Breast epithelium (tissue), 3 donors: ENCODE measurements at regions not wholly inside any gene's neighbourhood (a gene's known extent, or its start where the extent isn't known, plus 50 kb on each side); places are given as distances from the start of the nearest gene placed in this dataset.

ENCODE experiments used
- POLR2A ChIP-seq: fragments of 450-650 bp; IDR thresholded peaks from one replicate; pipeline ENCODE4 v1.6.1; 2016; ENCODE audit warnings: antibody characterized with exemption, mild to moderate bottlenecking, moderate library complexity
- POLR2AphosphoS5 ChIP-seq, 3 donors: sonication (generic); formaldehyde crosslinking; IDR thresholded peaks; one replicate each; pipeline ENCODE4 v1.6.1; 2017; ENCODE audit warnings: antibody characterized with exemption in 3 of 3
- TF ChIP-seq, protein P1 (sequence below), 3 donors: fragments of 450-650 bp; IDR thresholded peaks; one replicate each; pipeline ENCODE4 v1.5.1; 2016 to 2017; ENCODE audit warnings: antibody characterized with exemption in 3 of 3, mild to moderate bottlenecking in 3 of 3, moderate library complexity in 3 of 3

DNA sequence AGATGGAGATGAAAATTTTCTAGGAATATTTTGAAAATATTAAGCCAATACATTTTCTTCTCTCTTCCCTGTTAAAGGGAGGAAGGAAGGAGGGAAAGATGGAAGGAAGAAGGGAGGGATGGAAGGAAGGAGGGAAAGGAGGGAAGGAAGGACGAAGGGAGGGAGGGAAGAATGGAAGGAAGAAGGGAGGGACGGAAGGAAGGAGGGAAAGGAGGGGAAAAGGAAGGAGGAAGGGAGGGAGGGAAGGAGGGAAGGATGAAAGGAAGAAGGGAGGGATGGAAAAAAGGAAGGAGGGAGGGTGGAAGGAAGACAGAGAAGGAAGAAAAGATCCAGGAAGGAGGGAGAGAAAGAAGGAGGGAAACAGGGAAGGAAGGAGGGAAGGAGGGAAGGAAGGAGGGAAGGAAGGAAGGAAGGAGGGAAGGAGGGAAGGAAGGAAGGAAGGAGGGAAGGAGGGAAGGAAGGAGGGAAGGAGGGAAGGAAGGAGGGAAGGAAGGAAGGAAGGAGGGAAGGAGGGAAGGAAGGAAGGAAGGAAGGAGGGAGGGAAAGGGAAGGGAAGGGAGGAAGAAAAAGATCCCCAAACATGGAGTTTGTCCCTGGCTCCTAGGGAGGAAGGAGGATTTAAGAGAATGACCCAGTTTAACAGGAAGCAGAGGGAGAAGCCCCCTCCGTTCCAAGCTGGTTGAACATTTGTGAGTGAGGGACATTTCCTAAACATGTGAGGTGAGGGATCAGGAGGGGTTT, 70.3 kb upstream of the NEURL1B start:
- TF ChIP-seq POLR2A (no peak), POLR2AphosphoS5 (IDR thresholded peaks at IDR 0.05) (no peak)
- TF ChIP-seq, protein P1, sequence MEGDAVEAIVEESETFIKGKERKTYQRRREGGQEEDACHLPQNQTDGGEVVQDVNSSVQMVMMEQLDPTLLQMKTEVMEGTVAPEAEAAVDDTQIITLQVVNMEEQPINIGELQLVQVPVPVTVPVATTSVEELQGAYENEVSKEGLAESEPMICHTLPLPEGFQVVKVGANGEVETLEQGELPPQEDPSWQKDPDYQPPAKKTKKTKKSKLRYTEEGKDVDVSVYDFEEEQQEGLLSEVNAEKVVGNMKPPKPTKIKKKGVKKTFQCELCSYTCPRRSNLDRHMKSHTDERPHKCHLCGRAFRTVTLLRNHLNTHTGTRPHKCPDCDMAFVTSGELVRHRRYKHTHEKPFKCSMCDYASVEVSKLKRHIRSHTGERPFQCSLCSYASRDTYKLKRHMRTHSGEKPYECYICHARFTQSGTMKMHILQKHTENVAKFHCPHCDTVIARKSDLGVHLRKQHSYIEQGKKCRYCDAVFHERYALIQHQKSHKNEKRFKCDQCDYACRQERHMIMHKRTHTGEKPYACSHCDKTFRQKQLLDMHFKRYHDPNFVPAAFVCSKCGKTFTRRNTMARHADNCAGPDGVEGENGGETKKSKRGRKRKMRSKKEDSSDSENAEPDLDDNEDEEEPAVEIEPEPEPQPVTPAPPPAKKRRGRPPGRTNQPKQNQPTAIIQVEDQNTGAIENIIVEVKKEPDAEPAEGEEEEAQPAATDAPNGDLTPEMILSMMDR (IDR thresholded peaks at IDR 0.05), result no peak
